ENCODE measurements at regions not wholly inside any gene's neighbourhood (a gene's known extent, or its start where the extent isn't known, plus 50 kb on each side); places are given as distances from the start of the nearest gene placed in this dataset.
"Not testable (repeated sequence)": the region's sequence is repeated elsewhere in the genome, so short reads cannot be mapped to it uniquely, and the experiment has no call there.

- no peak for DNase-seq (ENCODE audit: low read depth in 1 of 2, low spot score in 1 of 2)
- Histone ChIP-seq H3K27ac (replicated peaks) (no peak overlapping the region), H3K4me3 (replicated peaks; ENCODE audit: insufficient read depth, low read length) (no peak overlapping the region), H3K27me3 (ENCODE audit: insufficient read depth, poor library complexity, severe bottlenecking) (no peaks in the 10 kb centered on the region)
- no peak for TF ChIP-seq POLR2AphosphoS5 (IDR thresholded peaks at IDR 0.05; ENCODE audit: low read depth)
- TF ChIP-seq, protein P1, sequence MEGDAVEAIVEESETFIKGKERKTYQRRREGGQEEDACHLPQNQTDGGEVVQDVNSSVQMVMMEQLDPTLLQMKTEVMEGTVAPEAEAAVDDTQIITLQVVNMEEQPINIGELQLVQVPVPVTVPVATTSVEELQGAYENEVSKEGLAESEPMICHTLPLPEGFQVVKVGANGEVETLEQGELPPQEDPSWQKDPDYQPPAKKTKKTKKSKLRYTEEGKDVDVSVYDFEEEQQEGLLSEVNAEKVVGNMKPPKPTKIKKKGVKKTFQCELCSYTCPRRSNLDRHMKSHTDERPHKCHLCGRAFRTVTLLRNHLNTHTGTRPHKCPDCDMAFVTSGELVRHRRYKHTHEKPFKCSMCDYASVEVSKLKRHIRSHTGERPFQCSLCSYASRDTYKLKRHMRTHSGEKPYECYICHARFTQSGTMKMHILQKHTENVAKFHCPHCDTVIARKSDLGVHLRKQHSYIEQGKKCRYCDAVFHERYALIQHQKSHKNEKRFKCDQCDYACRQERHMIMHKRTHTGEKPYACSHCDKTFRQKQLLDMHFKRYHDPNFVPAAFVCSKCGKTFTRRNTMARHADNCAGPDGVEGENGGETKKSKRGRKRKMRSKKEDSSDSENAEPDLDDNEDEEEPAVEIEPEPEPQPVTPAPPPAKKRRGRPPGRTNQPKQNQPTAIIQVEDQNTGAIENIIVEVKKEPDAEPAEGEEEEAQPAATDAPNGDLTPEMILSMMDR (IDR thresholded peaks at IDR 0.05; ENCODE audit: insufficient read depth, low read length), result no peak
Measured at GRCh38 chr3:27638594-27638993, 83.5 kb downstream of the EOMES start.

DNA sequence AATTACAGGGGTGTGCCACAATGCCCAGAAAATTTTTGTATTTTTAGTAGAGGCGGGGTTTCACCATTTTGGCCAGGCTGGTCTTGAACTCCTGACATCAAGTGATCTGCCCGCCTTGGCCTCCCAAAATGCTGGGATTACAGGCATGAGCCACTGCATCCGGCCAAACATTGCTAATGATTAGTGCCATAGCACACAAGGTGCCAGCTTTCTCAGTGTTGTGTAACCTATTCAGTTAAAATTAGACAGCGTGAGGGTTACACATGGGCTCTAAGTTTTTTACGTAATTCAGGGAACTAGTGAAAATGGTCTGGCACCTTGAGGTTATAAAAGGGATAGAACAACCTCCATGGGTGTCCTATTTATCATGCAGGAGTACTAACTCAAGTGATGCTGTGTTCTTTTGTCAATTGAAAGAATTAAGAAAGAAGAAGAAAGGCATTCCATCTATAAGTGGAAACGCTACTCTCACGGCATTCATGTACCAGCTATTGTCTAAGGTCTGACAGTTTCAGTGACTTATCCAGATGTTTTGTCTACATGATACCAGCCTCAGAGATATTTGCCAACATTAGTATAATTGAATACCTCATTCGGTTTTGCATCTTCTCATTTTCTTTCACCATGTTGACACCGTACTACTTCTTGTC lies 84.7 kb downstream of the EOMES start:
- Histone ChIP-seq H3K4me3 (replicated peaks; ENCODE audit: insufficient read depth, low read length) (no peak overlapping the region), H3K27ac (replicated peaks) (no peak overlapping the region), H3K27me3 (ENCODE audit: insufficient read depth, poor library complexity, severe bottlenecking) (no peaks in the 10 kb centered on the region)
- TF ChIP-seq GABPA (IDR thresholded peaks at IDR 0.05; ENCODE audit: low read depth), result no peak
- TF ChIP-seq, protein P1 (IDR thresholded peaks at IDR 0.05; ENCODE audit: insufficient read depth, low read length), result no peak
- TF ChIP-seq POLR2AphosphoS5 (IDR thresholded peaks at IDR 0.05; ENCODE audit: low read depth), result no peak
- TF ChIP-seq SPI1 (IDR thresholded peaks at IDR 0.05; ENCODE audit: borderline replicate concordance, low read depth), result no peak
- TF ChIP-seq REST (IDR thresholded peaks at IDR 0.05; ENCODE audit: insufficient replicate concordance, low read depth), result no peak
- peak; percentile 51 to 95 for DNase-seq (ENCODE audit: low read depth in 1 of 2, low spot score in 1 of 2)

GRCh38 chr3:27635006-27635405 lies 87.1 kb downstream of the EOMES start:
- not testable (repeated sequence) for H3K27ac ChIP-seq (replicated peaks); DNase-seq (ENCODE audit: low read depth in 1 of 2, low spot score in 1 of 2); H3K4me3 ChIP-seq (replicated peaks; ENCODE audit: insufficient read depth, low read length); H3K27me3 ChIP-seq (ENCODE audit: insufficient read depth, poor library complexity, severe bottlenecking)

DNA sequence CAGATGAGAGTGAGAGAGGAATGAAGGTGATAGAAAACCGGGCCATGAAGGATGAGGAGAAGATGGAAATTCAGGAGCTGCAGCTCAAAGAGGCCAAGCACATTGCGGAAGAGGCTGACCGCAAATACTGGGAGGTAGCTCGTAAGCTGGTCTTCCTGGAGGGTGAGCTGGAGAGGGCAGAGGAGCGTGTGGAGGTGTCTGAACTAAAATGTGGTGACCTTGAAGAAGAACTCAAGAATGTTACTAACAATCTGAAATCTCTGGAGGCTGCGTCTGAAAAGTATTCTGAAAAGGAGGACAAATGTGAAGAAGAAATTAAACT lies 88.9 kb downstream of the EOMES start:
- no peaks in the 10 kb centered on the region for H3K27me3 ChIP-seq (ENCODE audit: insufficient read depth, poor library complexity, severe bottlenecking)
- peak; percentile 63 to 72 for DNase-seq (ENCODE audit: low read depth in 1 of 2, low spot score in 1 of 2)
- TF ChIP-seq POLR2AphosphoS5 (IDR thresholded peaks at IDR 0.05; ENCODE audit: low read depth), result 0 out of 2 replicates have a peak, but pooled peaks have one; percentile 15
- TF ChIP-seq SPI1 (IDR thresholded peaks at IDR 0.05; ENCODE audit: borderline replicate concordance, low read depth), result no peak
- H3K4me3 ChIP-seq (replicated peaks; ENCODE audit: insufficient read depth, low read length), result peak overlapping the region; percentile 48
- peak overlapping the region; percentile 68 for H3K27ac ChIP-seq (replicated peaks)

DNA sequence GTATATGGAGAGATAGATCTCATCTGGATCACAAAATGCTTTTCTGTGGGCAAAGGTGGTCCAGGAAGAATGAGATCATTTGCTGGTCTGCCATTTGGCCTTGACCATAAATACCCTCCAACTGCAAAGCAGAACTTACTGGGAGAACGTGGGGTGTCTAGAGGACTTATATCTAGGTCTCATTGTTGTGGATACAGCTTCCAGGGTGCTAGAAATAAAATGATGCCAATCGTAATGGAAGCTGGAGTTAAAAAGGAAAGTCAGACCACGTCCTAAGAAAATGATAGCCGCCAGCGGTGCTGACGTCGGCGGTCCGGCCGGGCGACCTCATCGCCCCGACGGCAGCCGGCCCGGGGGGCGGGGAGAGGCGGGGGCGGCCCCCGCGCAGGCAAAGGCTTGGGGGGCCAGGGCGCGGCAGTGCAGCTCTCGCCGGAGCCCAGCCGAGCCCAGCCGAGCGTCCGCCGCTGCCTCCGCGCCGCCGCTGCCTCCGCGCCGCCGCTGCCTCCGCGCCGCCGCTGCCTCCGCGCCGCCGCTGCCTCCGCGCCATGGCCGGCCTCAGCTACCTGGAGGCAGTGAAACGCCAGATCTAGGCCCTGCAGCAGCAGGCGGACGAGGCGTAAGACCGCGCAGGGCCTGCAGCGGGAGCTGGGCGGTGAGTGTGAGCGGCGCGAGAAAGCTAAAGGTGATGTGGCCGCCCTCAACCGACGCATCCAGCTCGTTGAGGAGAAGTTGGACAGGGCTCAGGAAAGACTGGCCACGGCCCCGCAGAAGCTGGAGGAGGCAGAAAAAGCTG lies 89.5 kb downstream of the EOMES start:
- peak overlapping the region; percentile 48 for H3K4me3 ChIP-seq (replicated peaks; ENCODE audit: insufficient read depth, low read length)
- DNase-seq (ENCODE audit: low read depth in 1 of 2, low spot score in 1 of 2), result peak in 1 of 2 experiments; percentile 6
- H3K27me3 ChIP-seq (ENCODE audit: insufficient read depth, poor library complexity, severe bottlenecking), result no peaks in the 10 kb centered on the region
- no peak for TF ChIP-seq REST (IDR thresholded peaks at IDR 0.05; ENCODE audit: insufficient replicate concordance, low read depth)
- TF ChIP-seq POLR2AphosphoS5 (IDR thresholded peaks at IDR 0.05; ENCODE audit: low read depth), result peak; percentile 46; the same call in 1 of the 2 replicates
- peak overlapping the region; percentile 68 for H3K27ac ChIP-seq (replicated peaks)
